ENCODE measurements at regions not wholly inside any gene's neighbourhood (a gene's known extent, or its start where the extent isn't known, plus 50 kb on each side); places are given as distances from the start of the nearest gene placed in this dataset.

DNA sequence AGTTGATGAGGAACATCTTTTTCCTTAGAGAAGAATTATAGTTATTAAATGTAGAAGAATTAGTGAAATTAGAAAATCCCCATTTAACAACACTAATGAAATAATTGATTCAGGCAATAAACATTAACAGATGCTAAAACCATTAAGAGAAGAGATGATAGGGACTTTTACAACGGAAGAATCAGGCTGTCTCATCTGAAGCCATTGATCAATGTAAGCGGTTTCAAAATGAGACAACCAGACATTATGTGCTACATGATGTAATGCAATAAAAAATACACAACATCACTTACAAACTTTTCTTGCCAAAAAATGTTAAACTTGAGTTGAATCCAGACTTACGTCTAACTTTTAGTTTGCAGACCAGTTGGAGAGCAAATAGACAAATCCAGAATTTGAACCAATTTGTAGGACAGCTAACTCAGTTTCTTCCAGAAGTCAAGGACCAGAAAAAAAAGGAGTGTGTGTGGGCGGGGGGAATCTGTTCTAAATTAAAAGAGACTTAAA, 165.4 kb upstream of the DPT start:
- no peaks in the 10 kb centered on the region for H3K4me1 ChIP-seq (ENCODE audit: control insufficient read depth, insufficient read depth, low read length, poor library complexity, severe bottlenecking)
- H3K9me3 ChIP-seq (ENCODE audit: control insufficient read depth in 2 of 2, low read length in 2 of 2): no peaks in the 10 kb centered on the region
- no peak for DNase-seq
- ATAC-seq (ENCODE audit: low read depth in 2 of 2): no peak
- no peak overlapping the region for H3K4me3 Mint-ChIP-seq
- no peaks in the 10 kb centered on the region for H3K4me1 Mint-ChIP-seq
- no peak overlapping the region for H3K4me3 ChIP-seq (ENCODE audit: low read depth, low read length)
- H3K36me3 Mint-ChIP-seq: no peaks in the 10 kb centered on the region
- no peaks in the 10 kb centered on the region for H3K36me3 ChIP-seq (ENCODE audit: control insufficient read depth, insufficient read depth, low read length)
- H3K27me3 ChIP-seq (ENCODE audit: control insufficient read depth, insufficient read depth, low read length): peaks cover 12% of the 10 kb centered on the region
- H3K27ac ChIP-seq (ENCODE audit: insufficient read depth, low read length, poor library complexity, severe bottlenecking): no peak overlapping the region
- H3K27me3 Mint-ChIP-seq: peaks cover 13% of the 10 kb centered on the region
- H3K27ac Mint-ChIP-seq: no peak overlapping the region
- peaks cover 0 to 2% (median 0%) of the 10 kb centered on the region in 7 donors for H3K9me3 Mint-ChIP-seq

- no peaks in the 10 kb centered on the region for H3K4me1 Mint-ChIP-seq
Observed at GRCh38 chr1:168897249-168897648, 168.2 kb upstream of the DPT start.

GRCh38 chr1:168903237-168903830, 174.3 kb upstream of the DPT start:
- H3K27me3 Mint-ChIP-seq: no peaks in the 10 kb centered on the region
- Histone ChIP-seq H3K4me1 (ENCODE audit: control insufficient read depth, insufficient read depth, low read length, poor library complexity, severe bottlenecking) (no peaks in the 10 kb centered on the region), H3K27me3 (ENCODE audit: control insufficient read depth, insufficient read depth, low read length) (peaks cover 2% of the 10 kb centered on the region), H3K27ac (ENCODE audit: insufficient read depth, low read length, poor library complexity, severe bottlenecking) (no peak overlapping the region), H3K9me3 (ENCODE audit: control insufficient read depth in 2 of 2, low read length in 2 of 2) (no peaks in the 10 kb centered on the region), H3K4me3 (ENCODE audit: low read depth, low read length) (no peak overlapping the region), H3K36me3 (ENCODE audit: control insufficient read depth, insufficient read depth, low read length) (no peaks in the 10 kb centered on the region)
- ATAC-seq (ENCODE audit: low read depth in 2 of 2): no peak
- H3K36me3 Mint-ChIP-seq: no peaks in the 10 kb centered on the region
- no peak overlapping the region for H3K4me3 Mint-ChIP-seq
- no peaks in the 10 kb centered on the region for H3K4me1 Mint-ChIP-seq
- DNase-seq: no peak
- no peak overlapping the region for H3K27ac Mint-ChIP-seq
- H3K9me3 Mint-ChIP-seq: peaks cover 0 to 2% (median 0%) of the 10 kb centered on the region in 7 donors

More at GRCh38 chr1:168897249-168897648, 168.2 kb upstream of the DPT start:
- Mint-ChIP-seq H3K4me3 (no peak overlapping the region), H3K9me3 (peaks cover 0 to 2% (median 0%) of the 10 kb centered on the region in 7 donors), H3K36me3 (no peaks in the 10 kb centered on the region), H3K27me3 (peaks cover 13% of the 10 kb centered on the region), H3K27ac (no peak overlapping the region)
- H3K27ac ChIP-seq (ENCODE audit: insufficient read depth, low read length, poor library complexity, severe bottlenecking): no peak overlapping the region
- H3K4me1 ChIP-seq (ENCODE audit: control insufficient read depth, insufficient read depth, low read length, poor library complexity, severe bottlenecking): no peaks in the 10 kb centered on the region
- no peak for DNase-seq
- H3K36me3 ChIP-seq (ENCODE audit: control insufficient read depth, insufficient read depth, low read length): no peaks in the 10 kb centered on the region
- no peak for ATAC-seq (ENCODE audit: low read depth in 2 of 2)
- H3K4me3 ChIP-seq (ENCODE audit: low read depth, low read length): no peak overlapping the region
- H3K9me3 ChIP-seq (ENCODE audit: control insufficient read depth in 2 of 2, low read length in 2 of 2): no peaks in the 10 kb centered on the region
- H3K27me3 ChIP-seq (ENCODE audit: control insufficient read depth, insufficient read depth, low read length): peaks cover 13% of the 10 kb centered on the region

GRCh38 chr1:168905633-168906032, 176.6 kb upstream of the DPT start:
- H3K4me3 ChIP-seq (ENCODE audit: low read depth, low read length): no peak overlapping the region
- H3K27ac Mint-ChIP-seq: no peak overlapping the region
- no peaks in the 10 kb centered on the region for H3K36me3 Mint-ChIP-seq
- ATAC-seq (ENCODE audit: low read depth in 2 of 2) (no peak), DNase-seq (no peak)
- H3K27me3 Mint-ChIP-seq: peaks cover 5% of the 10 kb centered on the region
- H3K4me3 Mint-ChIP-seq: no peak overlapping the region
- no peak overlapping the region for H3K27ac ChIP-seq (ENCODE audit: insufficient read depth, low read length, poor library complexity, severe bottlenecking)
- no peaks in the 10 kb centered on the region for H3K36me3 ChIP-seq (ENCODE audit: control insufficient read depth, insufficient read depth, low read length)
- H3K9me3 ChIP-seq (ENCODE audit: control insufficient read depth in 2 of 2, low read length in 2 of 2): no peaks in the 10 kb centered on the region
- peaks cover 0 to 2% (median 0%) of the 10 kb centered on the region in 7 donors for H3K9me3 Mint-ChIP-seq
- no peaks in the 10 kb centered on the region for H3K4me1 ChIP-seq (ENCODE audit: control insufficient read depth, insufficient read depth, low read length, poor library complexity, severe bottlenecking)
- no peaks in the 10 kb centered on the region for H3K4me1 Mint-ChIP-seq
- H3K27me3 ChIP-seq (ENCODE audit: control insufficient read depth, insufficient read depth, low read length): no peaks in the 10 kb centered on the region

DNA sequence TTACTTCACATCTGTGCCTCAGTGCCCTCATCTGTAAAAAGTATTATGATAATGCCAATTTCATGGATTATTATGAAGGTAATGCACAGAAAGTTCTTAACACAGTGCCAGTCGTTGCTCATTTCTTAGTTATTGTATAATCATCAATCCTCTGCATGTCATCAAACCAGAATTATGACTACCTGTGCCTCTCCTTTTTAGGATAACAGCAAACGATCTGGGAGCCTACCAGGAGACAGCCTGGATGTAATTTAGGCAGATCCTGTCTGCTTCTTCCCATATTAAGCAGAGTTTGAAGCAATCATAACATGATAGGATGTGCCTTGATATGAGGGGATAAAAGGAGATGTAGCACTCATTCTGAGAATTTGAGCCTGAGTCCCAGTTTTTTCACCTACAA, 177.4 kb upstream of the DPT start:
- Histone ChIP-seq H3K27me3 (ENCODE audit: control insufficient read depth, insufficient read depth, low read length) (no peaks in the 10 kb centered on the region), H3K36me3 (ENCODE audit: control insufficient read depth, insufficient read depth, low read length) (no peaks in the 10 kb centered on the region), H3K4me3 (ENCODE audit: low read depth, low read length) (no peak overlapping the region), H3K27ac (ENCODE audit: insufficient read depth, low read length, poor library complexity, severe bottlenecking) (no peak overlapping the region), H3K4me1 (ENCODE audit: control insufficient read depth, insufficient read depth, low read length, poor library complexity, severe bottlenecking) (no peaks in the 10 kb centered on the region), H3K9me3 (ENCODE audit: control insufficient read depth in 2 of 2, low read length in 2 of 2) (no peaks in the 10 kb centered on the region)
- Mint-ChIP-seq H3K9me3 (peaks cover 0 to 2% (median 0%) of the 10 kb centered on the region in 7 donors), H3K27me3 (peaks cover 5% of the 10 kb centered on the region), H3K4me1 (no peaks in the 10 kb centered on the region), H3K36me3 (no peaks in the 10 kb centered on the region), H3K4me3 (no peak overlapping the region), H3K27ac (no peak overlapping the region)
- DNase-seq (no peak), ATAC-seq (ENCODE audit: low read depth in 2 of 2) (no peak)

DNA sequence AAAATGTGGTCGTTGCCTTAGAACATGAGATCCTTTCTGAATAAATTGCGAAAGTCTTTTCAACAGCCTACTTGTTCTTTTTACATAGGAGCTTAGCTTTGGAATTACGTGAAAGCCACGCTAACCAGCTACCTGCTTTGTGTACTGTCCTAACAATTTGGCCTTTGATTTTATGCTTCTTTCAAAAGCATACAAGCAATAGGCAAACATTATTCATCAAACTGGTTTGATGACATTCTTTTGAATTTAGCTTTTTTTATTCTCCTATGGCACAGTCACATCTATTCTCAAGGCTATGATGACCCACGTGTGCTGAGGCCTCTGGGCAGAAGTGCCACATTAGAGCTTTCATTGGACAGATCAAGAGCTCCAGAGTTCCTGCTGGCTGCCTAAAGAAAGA, 178.0 kb upstream of the DPT start:
- Mint-ChIP-seq H3K9me3 (peaks cover 0 to 2% (median 0%) of the 10 kb centered on the region in 7 donors), H3K4me1 (no peaks in the 10 kb centered on the region), H3K36me3 (no peaks in the 10 kb centered on the region), H3K27me3 (peaks cover 5% of the 10 kb centered on the region), H3K4me3 (no peak overlapping the region), H3K27ac (no peak overlapping the region)
- no peaks in the 10 kb centered on the region for H3K27me3 ChIP-seq (ENCODE audit: control insufficient read depth, insufficient read depth, low read length)
- ATAC-seq (ENCODE audit: low read depth in 2 of 2): no peak
- DNase-seq: no peak
- H3K4me3 ChIP-seq (ENCODE audit: low read depth, low read length): no peak overlapping the region
- H3K27ac ChIP-seq (ENCODE audit: insufficient read depth, low read length, poor library complexity, severe bottlenecking): no peak overlapping the region
- no peaks in the 10 kb centered on the region for H3K9me3 ChIP-seq (ENCODE audit: control insufficient read depth in 2 of 2, low read length in 2 of 2)
- H3K36me3 ChIP-seq (ENCODE audit: control insufficient read depth, insufficient read depth, low read length): no peaks in the 10 kb centered on the region
- H3K4me1 ChIP-seq (ENCODE audit: control insufficient read depth, insufficient read depth, low read length, poor library complexity, severe bottlenecking): no peaks in the 10 kb centered on the region

DNA sequence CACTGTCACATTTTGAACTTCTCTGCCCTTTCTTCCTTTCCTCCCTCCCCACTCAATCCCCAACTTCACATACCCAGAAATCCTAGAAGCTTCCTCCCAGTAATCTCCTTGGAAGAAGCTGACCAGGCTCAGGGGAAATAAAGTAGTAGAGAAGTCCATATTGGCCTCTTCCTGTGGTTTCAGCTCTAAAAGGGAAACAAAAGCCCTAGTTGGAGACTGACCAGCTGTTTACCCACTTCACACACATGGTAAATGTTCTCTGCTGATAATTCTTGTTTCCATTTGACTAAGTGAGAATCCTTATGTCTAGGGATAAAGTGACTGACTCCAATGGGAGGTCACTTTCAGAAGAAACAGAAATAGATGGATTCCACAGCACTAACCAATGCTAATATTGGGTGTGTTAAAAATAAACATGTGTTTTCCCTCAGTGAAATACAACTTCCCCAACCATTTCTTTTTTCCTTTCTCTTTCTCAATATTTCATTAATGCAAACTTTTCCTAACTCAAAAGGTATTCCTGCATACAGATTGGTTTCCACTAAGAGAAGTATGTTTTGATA, 178.9 kb upstream of the DPT start:
- ATAC-seq (ENCODE audit: low read depth in 2 of 2): no peak
- DNase-seq: no peak
- Mint-ChIP-seq H3K4me3 (no peak overlapping the region), H3K4me1 (no peaks in the 10 kb centered on the region), H3K36me3 (no peaks in the 10 kb centered on the region), H3K27me3 (peaks cover 5% of the 10 kb centered on the region), H3K9me3 (peaks cover 0 to 2% (median 0%) of the 10 kb centered on the region in 7 donors), H3K27ac (no peak overlapping the region)
- no peaks in the 10 kb centered on the region for H3K9me3 ChIP-seq (ENCODE audit: control insufficient read depth in 2 of 2, low read length in 2 of 2)
- no peaks in the 10 kb centered on the region for H3K27me3 ChIP-seq (ENCODE audit: control insufficient read depth, insufficient read depth, low read length)
- no peaks in the 10 kb centered on the region for H3K36me3 ChIP-seq (ENCODE audit: control insufficient read depth, insufficient read depth, low read length)
- no peak overlapping the region for H3K27ac ChIP-seq (ENCODE audit: insufficient read depth, low read length, poor library complexity, severe bottlenecking)
- H3K4me1 ChIP-seq (ENCODE audit: control insufficient read depth, insufficient read depth, low read length, poor library complexity, severe bottlenecking): no peaks in the 10 kb centered on the region
- no peak overlapping the region for H3K4me3 ChIP-seq (ENCODE audit: low read depth, low read length)

GRCh38 chr1:168910403-168910802, 181.4 kb upstream of the DPT start:
- H3K4me3 Mint-ChIP-seq: no peak overlapping the region
- H3K27me3 Mint-ChIP-seq: peaks cover 5% of the 10 kb centered on the region
- Histone ChIP-seq H3K27ac (ENCODE audit: insufficient read depth, low read length, poor library complexity, severe bottlenecking) (no peak overlapping the region), H3K9me3 (ENCODE audit: control insufficient read depth in 2 of 2, low read length in 2 of 2) (no peaks in the 10 kb centered on the region), H3K36me3 (ENCODE audit: control insufficient read depth, insufficient read depth, low read length) (no peaks in the 10 kb centered on the region), H3K4me1 (ENCODE audit: control insufficient read depth, insufficient read depth, low read length, poor library complexity, severe bottlenecking) (no peaks in the 10 kb centered on the region), H3K4me3 (ENCODE audit: low read depth, low read length) (no peak overlapping the region), H3K27me3 (ENCODE audit: control insufficient read depth, insufficient read depth, low read length) (no peaks in the 10 kb centered on the region)
- H3K4me1 Mint-ChIP-seq: no peaks in the 10 kb centered on the region
- ATAC-seq (ENCODE audit: low read depth in 2 of 2) (no peak), DNase-seq (no peak)
- no peak overlapping the region for H3K27ac Mint-ChIP-seq
- no peaks in the 10 kb centered on the region for H3K36me3 Mint-ChIP-seq
- peaks cover 0 to 2% (median 0%) of the 10 kb centered on the region in 7 donors for H3K9me3 Mint-ChIP-seq
